ENCODE measurements at regions not wholly inside any gene's neighbourhood (a gene's known extent, or its start where the extent isn't known, plus 50 kb on each side); places are given as distances from the start of the nearest gene placed in this dataset.
"Not testable (repeated sequence)": the region's sequence is repeated elsewhere in the genome, so short reads cannot be mapped to it uniquely, and the experiment has no call there.

DNA sequence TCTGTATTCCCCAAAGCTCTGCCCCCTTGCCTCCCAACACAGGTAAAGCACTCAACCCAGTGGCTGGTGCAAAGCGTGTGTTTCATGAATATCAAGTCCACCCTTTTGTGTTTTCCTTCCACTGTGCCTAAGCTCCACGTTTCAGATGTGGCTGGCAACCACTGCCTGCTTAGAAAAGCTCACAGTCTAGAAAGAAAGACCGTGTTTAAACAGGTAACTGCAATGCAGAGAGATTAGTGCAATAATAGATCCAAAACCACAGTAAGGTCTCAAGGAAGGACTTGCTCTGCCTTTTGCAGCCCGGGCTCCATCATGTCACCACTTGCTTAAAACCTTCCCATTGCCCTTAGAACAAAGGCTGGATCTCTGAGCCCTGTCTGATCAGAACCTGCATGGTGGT, 240.2 kb upstream of the C16orf82 start:
- TF ChIP-seq, protein P1, sequence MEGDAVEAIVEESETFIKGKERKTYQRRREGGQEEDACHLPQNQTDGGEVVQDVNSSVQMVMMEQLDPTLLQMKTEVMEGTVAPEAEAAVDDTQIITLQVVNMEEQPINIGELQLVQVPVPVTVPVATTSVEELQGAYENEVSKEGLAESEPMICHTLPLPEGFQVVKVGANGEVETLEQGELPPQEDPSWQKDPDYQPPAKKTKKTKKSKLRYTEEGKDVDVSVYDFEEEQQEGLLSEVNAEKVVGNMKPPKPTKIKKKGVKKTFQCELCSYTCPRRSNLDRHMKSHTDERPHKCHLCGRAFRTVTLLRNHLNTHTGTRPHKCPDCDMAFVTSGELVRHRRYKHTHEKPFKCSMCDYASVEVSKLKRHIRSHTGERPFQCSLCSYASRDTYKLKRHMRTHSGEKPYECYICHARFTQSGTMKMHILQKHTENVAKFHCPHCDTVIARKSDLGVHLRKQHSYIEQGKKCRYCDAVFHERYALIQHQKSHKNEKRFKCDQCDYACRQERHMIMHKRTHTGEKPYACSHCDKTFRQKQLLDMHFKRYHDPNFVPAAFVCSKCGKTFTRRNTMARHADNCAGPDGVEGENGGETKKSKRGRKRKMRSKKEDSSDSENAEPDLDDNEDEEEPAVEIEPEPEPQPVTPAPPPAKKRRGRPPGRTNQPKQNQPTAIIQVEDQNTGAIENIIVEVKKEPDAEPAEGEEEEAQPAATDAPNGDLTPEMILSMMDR (IDR thresholded peaks at IDR 0.05; ENCODE audit: low read depth, low read length): no peak
- H3K4me3 ChIP-seq (replicated peaks in 1 of 2; ENCODE audit: low read depth in 2 of 2, low read length in 2 of 2): no peak overlapping the region

DNA sequence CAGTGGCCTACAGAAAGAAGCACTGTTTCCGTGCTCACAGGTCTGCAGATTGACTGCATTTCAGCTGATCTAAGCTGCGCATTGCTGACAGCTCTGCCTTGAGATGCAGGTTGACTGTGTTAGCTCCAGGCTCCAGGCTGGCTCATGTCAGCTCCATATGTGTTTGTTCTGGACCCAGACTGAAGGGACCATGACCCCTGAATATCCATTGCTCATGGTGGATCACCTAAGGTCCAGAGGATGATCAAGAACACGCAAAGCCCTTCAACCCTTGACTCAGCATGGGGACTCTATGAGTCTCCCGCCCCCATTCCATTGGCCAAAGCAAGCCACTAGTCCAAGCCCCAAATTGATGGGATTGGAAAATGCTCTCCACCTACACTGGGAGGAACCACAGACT, 239.3 kb upstream of the C16orf82 start:
- TF ChIP-seq, protein P1 (IDR thresholded peaks at IDR 0.05; ENCODE audit: low read depth, low read length): no peak
- no peak for DNase-seq (ENCODE audit: low read depth in 2 of 2)
- no peak overlapping the region for H3K4me3 ChIP-seq (replicated peaks in 1 of 2; ENCODE audit: low read depth in 2 of 2, low read length in 2 of 2)

More for the DNA sequence above, 240.2 kb upstream of the C16orf82 start:
- DNase-seq (ENCODE audit: low read depth in 2 of 2): no peak

DNA sequence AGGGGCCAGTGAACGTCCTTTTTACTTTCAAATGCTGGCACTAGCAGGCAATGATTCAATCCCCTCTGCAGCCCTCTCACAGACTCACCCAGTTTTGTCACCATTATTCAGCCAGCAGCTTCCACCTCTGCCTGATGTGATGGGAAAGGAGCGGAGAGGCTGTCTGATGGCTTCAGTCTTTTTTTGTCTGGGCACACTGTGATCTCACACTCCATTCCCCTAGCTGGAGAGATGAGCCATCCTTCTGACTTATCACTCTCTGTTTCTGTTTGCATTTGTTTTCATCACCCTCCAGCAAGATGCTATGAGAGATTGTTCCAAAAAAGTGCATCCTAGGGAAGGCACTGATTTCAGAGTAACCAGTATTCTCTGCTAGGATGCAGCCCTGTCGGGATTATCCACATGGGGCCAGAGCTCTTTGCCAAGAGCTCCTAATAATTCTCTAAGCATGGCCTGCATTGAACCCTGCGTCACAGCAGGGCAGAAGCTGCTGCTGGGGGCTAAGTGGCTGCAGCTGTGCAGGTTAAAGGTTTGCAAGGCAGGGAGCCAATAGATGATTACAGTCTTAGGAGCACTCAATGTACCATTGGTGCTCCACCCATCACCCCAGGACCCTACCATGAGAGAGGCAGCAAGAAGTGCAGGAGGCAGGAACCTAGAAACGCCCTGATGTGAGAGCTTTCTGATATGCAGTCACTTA, 236.1 kb upstream of the C16orf82 start:
- TF ChIP-seq, protein P1 (IDR thresholded peaks at IDR 0.05; ENCODE audit: low read depth, low read length): no peak
- no peak for DNase-seq (ENCODE audit: low read depth in 2 of 2)
- H3K4me3 ChIP-seq (replicated peaks in 1 of 2; ENCODE audit: low read depth in 2 of 2, low read length in 2 of 2): no peak overlapping the region

DNA sequence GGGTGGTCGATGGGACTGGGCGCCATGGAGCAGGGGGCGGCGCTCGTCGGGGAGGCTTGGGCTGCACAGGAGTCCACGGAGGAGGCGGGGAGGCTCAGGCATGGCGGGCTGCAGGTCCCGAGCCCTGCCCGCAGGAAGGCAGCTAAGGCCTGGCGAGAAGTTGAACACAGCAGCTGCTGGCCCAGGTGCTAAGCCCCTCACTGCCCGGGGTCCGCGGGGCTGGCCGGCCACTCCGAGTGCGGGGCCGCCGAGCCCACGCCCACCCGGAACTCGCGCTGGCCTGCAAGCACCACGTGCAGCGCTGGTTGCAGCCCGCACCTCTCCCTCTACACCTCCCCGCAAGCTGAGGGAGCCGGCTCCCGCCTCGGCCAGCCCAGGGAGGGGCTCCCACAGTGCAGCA, 230.6 kb upstream of the C16orf82 start:
- H3K4me3 ChIP-seq (replicated peaks in 1 of 2; ENCODE audit: low read depth in 2 of 2, low read length in 2 of 2); DNase-seq (ENCODE audit: low read depth in 2 of 2): not testable (repeated sequence)

DNA sequence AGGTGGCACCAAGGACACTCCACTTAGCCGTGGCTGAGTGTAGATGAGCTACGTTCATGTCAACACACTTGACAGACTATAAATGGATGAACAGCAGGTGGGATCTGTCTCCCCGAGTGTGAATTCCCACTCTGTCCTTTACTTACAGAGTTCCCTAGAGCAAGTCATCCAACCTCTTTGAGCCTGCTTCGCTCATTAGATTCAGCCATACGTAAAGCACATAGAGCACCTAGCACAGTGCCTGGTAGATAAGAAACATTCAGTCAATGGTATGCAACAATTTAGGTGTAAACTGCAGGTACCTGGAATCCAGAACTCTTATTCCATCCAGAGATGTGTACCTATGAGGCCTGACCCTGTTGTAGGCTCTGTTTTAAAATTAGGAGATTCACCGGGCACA, 227.8 kb upstream of the C16orf82 start:
- H3K4me3 ChIP-seq (replicated peaks in 1 of 2; ENCODE audit: low read depth in 2 of 2, low read length in 2 of 2): no peak overlapping the region
- TF ChIP-seq, protein P1 (IDR thresholded peaks at IDR 0.05; ENCODE audit: low read depth, low read length): no peak
- no peak for DNase-seq (ENCODE audit: low read depth in 2 of 2)

DNA sequence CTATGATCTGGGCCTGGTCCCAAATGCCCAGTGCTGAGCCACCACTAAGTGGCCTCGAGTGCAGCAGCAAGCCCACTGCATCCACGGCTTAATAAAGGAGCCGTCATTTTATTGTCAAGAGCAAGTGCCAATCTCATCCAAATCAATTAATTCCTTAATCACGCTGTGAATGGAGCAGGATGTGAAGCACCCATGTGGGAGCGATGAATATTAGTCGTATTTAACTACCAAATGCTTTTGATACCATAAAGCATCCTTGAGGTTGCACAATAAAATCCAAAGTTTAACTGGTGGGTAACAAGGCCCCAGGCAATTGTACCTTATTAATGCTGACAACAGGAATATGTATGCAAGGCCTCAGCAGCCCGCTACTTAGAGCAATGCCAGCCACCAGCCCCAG, 226.0 kb upstream of the C16orf82 start:
- H3K4me3 ChIP-seq (replicated peaks in 1 of 2; ENCODE audit: low read depth in 2 of 2, low read length in 2 of 2): no peak overlapping the region
- no peak for DNase-seq (ENCODE audit: low read depth in 2 of 2)
- TF ChIP-seq, protein P1 (IDR thresholded peaks at IDR 0.05; ENCODE audit: low read depth, low read length): no peak

DNA sequence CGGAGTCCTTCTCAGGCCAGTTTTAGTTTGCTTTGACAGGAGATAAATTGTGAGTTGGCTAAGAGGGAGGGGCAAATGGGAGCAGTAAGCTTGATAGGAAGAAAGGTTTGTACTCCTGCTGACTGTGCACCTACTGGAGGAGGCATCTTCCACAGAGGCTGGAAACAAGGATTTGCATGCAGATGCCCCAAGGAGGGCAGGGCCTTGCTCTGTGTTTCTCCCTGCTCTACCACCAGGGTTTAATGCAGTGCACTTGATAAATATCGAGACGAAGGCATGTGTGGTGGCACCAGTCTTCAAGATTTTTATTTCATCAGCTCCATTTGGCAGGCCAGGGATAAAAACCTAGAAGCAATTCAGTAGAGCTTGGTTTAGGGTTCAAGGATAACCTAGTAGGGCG, 210.5 kb upstream of the C16orf82 start:
- TF ChIP-seq, protein P1 (IDR thresholded peaks at IDR 0.05; ENCODE audit: low read depth, low read length): no peak
- H3K4me3 ChIP-seq (replicated peaks in 1 of 2; ENCODE audit: low read depth in 2 of 2, low read length in 2 of 2): no peak overlapping the region
- no peak for DNase-seq (ENCODE audit: low read depth in 2 of 2)

Data from cardiac fibroblast (primary cell).